SU-DHL-6 (cell line): ENCODE measurements at regions not wholly inside any gene's neighbourhood (a gene's known extent, or its start where the extent isn't known, plus 50 kb on each side); places are given as distances from the start of the nearest gene placed in this dataset.
"Not testable (repeated sequence)": the region's sequence is repeated elsewhere in the genome, so short reads cannot be mapped to it uniquely, and the experiment has no call there.

Source experiments
- H2AFZ ChIP-seq: fragments of 200-600 bp; sonication (generic); 2 replicates; pipeline ENCODE4 v1.6.1; 2014; ENCODE audit warnings: low read depth, mild to moderate bottlenecking, moderate library complexity, mixed read lengths, antibody characterized with exemption, low read length; ENCODE audit not compliant: severe bottlenecking
- H3F3A ChIP-seq: fragments of 200-600 bp; shearing (Covaris generic); 2 replicates; pipeline ENCODE4 v1.6.0; 2016; ENCODE audit warnings: antibody characterized with exemption, mild to moderate bottlenecking; ENCODE audit not compliant: insufficient read depth
- H3K27ac ChIP-seq: fragments of 200-600 bp; sonication (generic); 2 replicates; pipeline ENCODE4 v1.5.1; 2016; ENCODE audit warnings: low read depth, mild to moderate bottlenecking, low read length, moderate library complexity, mixed read lengths
- H3K27me3 ChIP-seq: fragments of 200-600 bp; sonication (generic), shearing (Covaris generic); 2 replicates; pipeline ENCODE4 v1.6.0; 2014; ENCODE audit warnings: mild to moderate bottlenecking, low read length
- H3K36me3 ChIP-seq: fragments of 200-600 bp; sonication (generic); 2 replicates; pipeline ENCODE4 v1.6.1; 2014; ENCODE audit warnings: mild to moderate bottlenecking, low read length, mixed read lengths
- H3K4me2 ChIP-seq: fragments of 300-600, 200-600 bp; shearing (Covaris generic), sonication (generic); 2 replicates; pipeline ENCODE4 v1.6.0; 2014; ENCODE audit warnings: low read length, low read depth, mild to moderate bottlenecking; ENCODE audit not compliant: poor library complexity, severe bottlenecking
- H3K4me3 ChIP-seq: fragments of 200-600 bp; sonication (generic); 2 replicates; pipeline ENCODE4 v1.5.1; 2014; ENCODE audit warnings: antibody characterized with exemption, low read length, mild to moderate bottlenecking, mixed read lengths; ENCODE audit not compliant: insufficient read depth, poor library complexity, severe bottlenecking
- H3K79me2 ChIP-seq: fragments of 200-600 bp; sonication (generic); 2 replicates; pipeline ENCODE4 v1.6.1; 2014; ENCODE audit warnings: mild to moderate bottlenecking, low read length, moderate library complexity; ENCODE audit not compliant: insufficient read depth
- H3K9ac ChIP-seq: fragments of 200-600 bp; sonication (generic); 2 replicates; pipeline ENCODE4 v1.7.0; 2014; ENCODE audit warnings: mild to moderate bottlenecking, low read length
- H3K9me2 ChIP-seq: fragments of 200-600 bp; sonication (generic); replicated peaks from 2 replicates; pipeline ENCODE4 v1.6.1; 2014; ENCODE audit warnings: low read length; ENCODE audit not compliant: insufficient read depth
- H3K9me3 ChIP-seq: fragments of 200-600 bp; sonication (generic); 2 replicates; pipeline ENCODE4 v1.6.1; 2014; ENCODE audit warnings: low read length, mixed read lengths; ENCODE audit not compliant: insufficient read depth
- H4K20me1 ChIP-seq: fragments of 200-600 bp; sonication (generic); 2 replicates; pipeline ENCODE4 v1.6.1; 2014; ENCODE audit warnings: low read depth, mild to moderate bottlenecking, antibody characterized with exemption, low read length, moderate library complexity, mixed read lengths
- CTCF ChIP-seq: fragments of 200-600 bp; sonication (generic); IDR thresholded peaks from one replicate; pipeline ENCODE4 v1.5.1; 2017; ENCODE audit warnings: antibody characterized with exemption, mild to moderate bottlenecking, low read length, moderate library complexity; ENCODE audit not compliant: insufficient read depth, poor library complexity, severe bottlenecking
- EZH2phosphoT487 ChIP-seq: fragments of 200-600 bp; sonication (generic), shearing (Covaris generic); conservative IDR thresholded peaks from 2 replicates; pipeline ENCODE4 v1.6.1; 2018; ENCODE audit warnings: mild to moderate bottlenecking, antibody characterized with exemption, low read length, moderate library complexity, mixed read lengths

- Histone ChIP-seq H3K4me2 (no peak overlapping the region), H3K9me3 (no peaks in the 10 kb centered on the region), H3K4me3 (no peak overlapping the region), H3K9ac (no peak overlapping the region), H4K20me1 (no peaks in the 10 kb centered on the region), H3K9me2 (no peaks in the 10 kb centered on the region; the same call in 1 of the 2 replicates), H2AFZ (no peak overlapping the region), H3K79me2 (no peaks in the 10 kb centered on the region), H3K36me3 (no peaks in the 10 kb centered on the region), H3K27ac (no peak overlapping the region), H3F3A (no peaks in the 10 kb centered on the region), H3K27me3 (no peaks in the 10 kb centered on the region)
- no peak for TF ChIP-seq CTCF
- no peak for TF ChIP-seq EZH2phosphoT487
These were observed 564.7 kb upstream of the NECTIN3 start for GRCh38 chr3:110506890-110507289.

GRCh38 chr3:110507570-110507969 is 564.0 kb upstream of the NECTIN3 start:
- H3K4me3 ChIP-seq, H3K9me2 ChIP-seq: not testable (repeated sequence)

GRCh38 chr3:110512961-110513360 is 558.7 kb upstream of the NECTIN3 start:
- no peak overlapping the region for H2AFZ ChIP-seq
- no peak overlapping the region for H3K9ac ChIP-seq
- no peaks in the 10 kb centered on the region for H3K9me3 ChIP-seq
- TF ChIP-seq CTCF (no peak), EZH2phosphoT487 (no peak)
- H3K9me2 ChIP-seq: no peaks in the 10 kb centered on the region
- H3K36me3 ChIP-seq: no peaks in the 10 kb centered on the region
- no peak overlapping the region for H3K4me3 ChIP-seq
- no peak overlapping the region for H3K4me2 ChIP-seq
- no peaks in the 10 kb centered on the region for H3F3A ChIP-seq
- no peaks in the 10 kb centered on the region for H3K79me2 ChIP-seq
- no peaks in the 10 kb centered on the region for H4K20me1 ChIP-seq
- no peaks in the 10 kb centered on the region for H3K27me3 ChIP-seq
- H3K27ac ChIP-seq: no peak overlapping the region

More at GRCh38 chr3:110507570-110507969, 564.0 kb upstream of the NECTIN3 start:
- H3K9me3 ChIP-seq, H3K27me3 ChIP-seq, H3K4me2 ChIP-seq, H3K9ac ChIP-seq, H2AFZ ChIP-seq, H3K79me2 ChIP-seq, H4K20me1 ChIP-seq, H3K36me3 ChIP-seq, H3K27ac ChIP-seq, H3F3A ChIP-seq: not testable (repeated sequence)

GRCh38 chr3:110518031-110518430 is 553.6 kb upstream of the NECTIN3 start:
- Histone ChIP-seq H3K4me2 (no peak overlapping the region), H3K27ac (no peak overlapping the region), H3F3A (no peaks in the 10 kb centered on the region), H2AFZ (no peak overlapping the region), H3K79me2 (no peaks in the 10 kb centered on the region), H3K9me3 (no peaks in the 10 kb centered on the region), H3K9ac (no peak overlapping the region), H3K9me2 (no peaks in the 10 kb centered on the region), H3K4me3 (no peak overlapping the region), H3K36me3 (no peaks in the 10 kb centered on the region), H3K27me3 (no peaks in the 10 kb centered on the region), H4K20me1 (no peaks in the 10 kb centered on the region)
- no peak for TF ChIP-seq EZH2phosphoT487
- TF ChIP-seq CTCF: no peak
